ENCODE measurements at regions not wholly inside any gene's neighbourhood (a gene's known extent, or its start where the extent isn't known, plus 50 kb on each side); places are given as distances from the start of the nearest gene placed in this dataset.

GRCh38 chr21:14685568-14685967, 139.5 kb upstream of the SAMSN1 start:
- TF ChIP-seq CTCF (IDR thresholded peaks at IDR 0.05) (no peak), POLR2A (IDR thresholded peaks at IDR 0.05) (no peak), POLR2AphosphoS5 (IDR thresholded peaks at IDR 0.05) (no peak)
